Stimulated activated CD4-positive, alpha-beta T cell treated with anti-CD3 and anti-CD28 coated beads, Interleukin-15, amount 100 ng/mL, for 24 hours (primary cell): ENCODE measurements at regions not wholly inside any gene's neighbourhood (a gene's known extent, or its start where the extent isn't known, plus 50 kb on each side); places are given as distances from the start of the nearest gene placed in this dataset.
"Not testable (repeated sequence)": the region's sequence is repeated elsewhere in the genome, so short reads cannot be mapped to it uniquely, and the experiment has no call there.

Experiments used
- DNase-seq: peaks from one replicate; pipeline ENCODE4 v3.0.0-alpha.2; 2020

DNA sequence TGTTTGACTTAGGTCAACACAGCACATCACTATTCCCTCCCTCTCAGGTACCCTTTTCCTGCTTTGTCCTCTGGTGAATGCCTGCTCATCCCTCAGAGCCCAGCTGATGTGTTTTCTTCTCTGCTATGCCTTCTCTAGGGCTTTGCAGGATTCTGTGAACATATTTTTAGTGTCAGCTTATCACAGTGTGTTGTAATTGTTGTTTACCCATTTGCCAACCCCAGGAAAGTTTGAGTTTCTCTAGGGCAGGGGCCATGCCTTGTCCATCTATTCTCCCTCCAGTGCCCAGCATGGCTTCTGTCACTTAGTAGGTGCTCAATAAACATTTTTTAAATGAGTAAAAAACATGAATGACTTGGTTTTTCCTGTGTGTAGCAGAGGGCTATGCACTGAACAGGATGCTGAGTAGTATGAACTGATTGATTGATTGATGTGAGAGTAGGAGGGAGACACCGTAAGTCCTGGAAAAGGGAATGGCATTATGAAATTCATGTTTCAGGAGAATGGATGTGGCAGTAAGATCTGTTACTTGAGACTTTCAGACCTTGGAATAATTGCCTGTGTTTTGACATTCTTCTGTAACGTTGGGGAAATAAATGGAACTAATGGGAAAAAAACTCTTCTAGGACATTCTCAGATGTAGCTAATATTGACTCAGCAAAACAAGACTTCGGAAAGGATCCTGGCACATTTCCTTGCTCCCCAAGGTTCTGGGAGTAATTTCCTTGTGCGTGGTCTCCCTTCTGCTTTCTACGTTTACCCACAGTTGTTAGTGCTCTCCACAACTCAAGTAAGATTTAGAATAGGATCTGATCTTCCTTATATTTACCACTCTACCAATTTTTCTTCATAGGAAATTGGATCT, 267.3 kb upstream of the TBL1XR1 start:
- no peak for DNase-seq

GRCh38 chr3:177465257-177465642, 268.0 kb upstream of the TBL1XR1 start:
- DNase-seq = no peak

DNA sequence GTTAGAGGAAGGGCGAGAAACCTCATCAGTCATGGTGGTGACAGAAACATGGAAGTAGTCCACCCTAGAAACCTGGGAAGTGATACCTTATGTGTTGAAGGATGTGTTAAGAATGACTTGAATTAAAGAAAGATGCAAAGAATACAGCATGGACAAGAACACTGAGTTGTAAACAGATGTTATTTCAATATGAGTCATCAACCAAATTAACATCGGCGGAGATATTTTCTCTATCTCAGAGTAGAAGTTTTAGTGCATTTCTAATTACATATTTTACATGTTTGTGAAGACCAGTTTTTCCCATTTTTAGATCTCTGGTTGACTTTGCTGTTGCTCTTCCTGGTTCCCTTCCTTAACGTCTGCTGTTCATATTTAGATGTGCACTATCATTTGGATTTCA, 268.8 kb upstream of the TBL1XR1 start:
- DNase-seq = no peak

DNA sequence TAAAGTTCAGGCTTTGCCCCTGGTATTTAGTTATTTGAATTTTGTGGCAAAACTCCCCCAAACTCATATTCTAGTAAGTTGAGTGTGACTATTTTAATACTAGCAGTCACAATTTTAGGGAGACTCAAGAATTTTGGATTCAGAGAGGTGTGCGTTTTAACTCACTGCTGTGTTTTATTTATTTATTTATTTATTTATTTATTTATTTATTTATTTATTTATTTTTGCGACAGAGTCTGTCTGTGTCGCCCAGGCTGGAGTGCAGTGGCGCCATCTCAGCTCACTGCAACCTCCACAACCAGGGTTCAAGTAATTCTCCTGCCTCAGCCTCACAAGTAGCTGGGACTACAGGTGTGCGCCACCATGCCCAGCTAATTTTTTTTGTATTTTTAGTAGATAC, 269.3 kb upstream of the TBL1XR1 start:
- not testable (repeated sequence) for DNase-seq

DNA sequence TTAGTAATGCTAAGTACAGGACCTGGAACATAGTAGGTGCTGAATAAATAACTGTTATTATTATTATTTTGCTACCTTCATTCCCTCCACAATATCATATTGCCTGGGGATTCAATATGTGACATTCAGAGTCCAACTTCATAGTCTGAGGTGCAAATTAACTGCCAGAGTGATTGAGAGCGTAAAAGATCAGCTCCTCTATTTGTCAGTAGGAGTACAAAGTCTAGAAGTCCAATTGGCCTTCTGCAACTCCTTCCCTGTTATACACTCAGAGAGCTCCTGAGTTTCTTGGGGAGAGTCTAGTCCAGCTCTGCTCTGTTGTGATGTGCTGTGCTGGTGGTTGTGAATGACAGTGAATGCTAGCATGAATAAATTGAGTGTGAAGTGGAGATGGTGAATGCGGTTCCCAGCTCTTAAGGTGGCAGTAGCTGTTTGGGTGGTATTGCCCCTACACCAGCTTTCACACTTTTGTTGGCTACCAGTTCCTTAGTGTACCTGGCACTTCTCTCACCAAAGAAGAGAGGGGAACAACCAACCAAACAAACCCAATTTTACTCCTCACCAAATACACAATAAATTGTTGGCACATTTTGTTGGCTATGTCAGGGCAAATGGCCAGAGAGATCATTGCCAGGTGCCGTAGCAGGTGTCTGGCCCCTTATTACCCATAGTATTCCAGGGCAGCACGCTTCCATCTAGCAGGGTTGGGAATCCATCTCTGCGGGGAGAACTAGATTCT, 270.1 kb upstream of the TBL1XR1 start:
- DNase-seq = no peak

GRCh38 chr3:177468331-177468730, 271.0 kb upstream of the TBL1XR1 start:
- no peak for DNase-seq

DNA sequence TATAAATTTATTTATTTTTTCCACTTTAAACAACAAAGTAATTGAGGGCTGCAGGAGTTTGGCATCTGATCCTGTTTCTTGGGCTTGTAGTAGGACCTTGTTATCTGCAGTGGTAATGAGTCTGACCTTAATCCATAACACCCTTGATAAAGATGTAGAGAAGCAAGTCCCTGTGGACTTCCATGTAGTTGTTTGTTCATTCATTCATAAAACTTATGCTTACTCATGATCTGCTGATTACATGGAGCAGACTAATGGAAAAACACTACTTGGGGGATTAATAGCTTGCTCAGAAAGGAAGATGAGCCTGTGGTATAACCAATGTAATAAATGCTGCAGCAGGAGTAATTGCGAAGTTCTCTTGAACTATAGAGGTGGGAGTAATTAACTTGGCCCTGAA, 271.5 kb upstream of the TBL1XR1 start:
- no peak for DNase-seq

- no peak for DNase-seq
Observed at GRCh38 chr3:177469216-177469615, 271.9 kb upstream of the TBL1XR1 start.

GRCh38 chr3:177470197-177470941, 273.1 kb upstream of the TBL1XR1 start:
- no peak for DNase-seq

DNA sequence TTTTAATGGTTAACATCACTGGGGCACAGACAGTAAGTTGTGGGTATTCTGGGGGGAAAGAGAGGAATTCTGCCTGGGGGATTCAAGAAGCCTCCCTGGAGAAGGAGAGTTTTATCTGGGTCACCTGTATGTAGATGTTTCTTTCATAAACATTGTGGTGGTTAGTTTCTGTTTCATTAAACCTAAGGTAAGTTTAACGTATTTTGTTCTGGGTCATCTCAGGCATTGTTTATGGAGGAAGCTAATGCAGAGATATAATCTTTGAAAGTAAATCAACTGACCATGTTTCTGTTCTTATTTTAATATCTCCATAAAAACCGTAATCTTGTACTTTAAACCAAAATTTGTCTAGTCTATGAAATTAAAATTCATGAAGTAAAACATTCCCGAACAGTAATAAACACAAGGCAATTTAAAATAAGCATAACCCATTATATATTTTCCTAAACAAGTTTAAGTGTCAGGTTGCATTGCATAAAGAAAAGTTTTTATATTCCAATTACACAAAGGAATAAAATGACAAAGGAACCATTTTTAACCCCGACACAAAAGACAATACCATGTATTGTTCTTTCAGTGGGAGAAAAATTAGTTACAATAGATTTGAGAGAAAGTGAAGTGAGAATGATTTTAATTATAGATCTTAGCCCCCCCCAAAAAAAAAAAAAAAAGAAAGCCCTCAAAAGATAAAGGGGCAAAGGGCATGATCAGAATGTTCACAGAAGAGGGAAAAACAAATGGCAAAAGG, 274.6 kb upstream of the TBL1XR1 start:
- no peak for DNase-seq

DNA sequence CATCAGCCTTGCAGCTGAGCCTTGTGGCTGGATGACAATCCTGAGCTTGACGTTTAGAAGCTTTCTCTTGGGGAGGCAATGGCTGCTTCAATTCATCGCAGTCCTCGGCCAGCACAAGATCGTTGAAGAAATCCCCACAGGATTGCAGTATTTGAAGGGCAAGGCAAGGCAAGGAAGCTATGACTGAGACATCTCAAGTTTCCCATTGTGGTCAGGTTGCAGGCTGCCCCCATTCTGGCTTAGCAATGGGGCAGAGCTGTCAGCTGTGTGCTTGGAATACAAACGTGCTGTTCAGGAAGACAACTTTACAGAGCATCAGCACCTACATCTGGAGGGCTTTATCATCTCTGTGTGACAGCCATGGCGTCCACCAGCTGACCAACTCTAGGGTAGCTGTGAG, 275.9 kb upstream of the TBL1XR1 start:
- no peak for DNase-seq

DNA sequence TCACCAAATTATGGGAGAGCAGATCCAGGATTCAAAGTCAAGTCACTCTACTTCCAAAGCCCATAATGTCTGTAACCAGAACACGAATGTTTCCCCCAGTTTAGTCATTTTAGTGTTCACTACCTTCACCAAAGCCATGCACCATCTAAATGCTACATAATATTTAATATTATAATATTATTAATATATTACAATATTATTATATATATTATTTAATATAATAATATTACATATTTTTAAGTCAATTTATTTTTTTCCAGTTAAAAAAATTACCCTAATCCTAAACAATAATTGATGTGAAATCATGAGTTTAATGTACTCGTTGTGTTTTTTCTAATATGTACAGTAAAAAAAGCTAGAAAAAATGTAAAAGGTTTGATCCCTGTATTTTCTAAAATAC, 276.6 kb upstream of the TBL1XR1 start:
- DNase-seq = no peak

DNA sequence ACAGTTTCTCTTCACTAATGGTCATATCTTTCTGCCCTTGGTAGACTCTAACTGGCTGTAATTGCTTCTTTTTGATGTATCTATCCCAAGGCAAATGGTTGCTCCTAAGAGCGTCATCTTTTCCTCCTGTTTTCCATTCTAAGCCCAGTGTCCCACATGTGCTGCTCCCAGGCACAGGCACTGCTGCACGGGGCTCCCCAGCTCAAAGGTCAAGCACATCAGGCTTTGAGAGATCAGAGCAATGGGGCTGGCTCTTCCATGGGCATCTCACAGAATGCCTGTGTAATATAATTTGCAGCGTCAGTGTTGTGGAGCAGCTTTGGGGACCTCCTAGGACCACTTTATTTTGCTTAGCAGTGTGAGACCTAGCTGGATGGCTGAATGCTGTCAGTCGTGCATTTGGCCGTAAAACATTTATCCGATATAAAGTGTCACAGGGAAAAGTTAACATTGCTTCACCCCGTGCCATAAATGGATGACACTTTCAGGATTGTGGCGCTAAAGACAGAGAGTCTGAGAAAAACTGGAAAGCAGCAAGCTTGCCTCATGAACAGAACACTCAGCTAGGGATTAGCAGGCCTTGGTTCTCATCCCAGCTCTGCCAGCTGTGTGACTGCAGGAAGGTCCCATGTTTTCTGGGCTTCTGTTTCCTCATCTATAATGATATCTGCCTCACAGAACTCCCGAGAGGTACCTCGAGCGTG, 277.5 kb upstream of the TBL1XR1 start:
- DNase-seq = no peak

DNA sequence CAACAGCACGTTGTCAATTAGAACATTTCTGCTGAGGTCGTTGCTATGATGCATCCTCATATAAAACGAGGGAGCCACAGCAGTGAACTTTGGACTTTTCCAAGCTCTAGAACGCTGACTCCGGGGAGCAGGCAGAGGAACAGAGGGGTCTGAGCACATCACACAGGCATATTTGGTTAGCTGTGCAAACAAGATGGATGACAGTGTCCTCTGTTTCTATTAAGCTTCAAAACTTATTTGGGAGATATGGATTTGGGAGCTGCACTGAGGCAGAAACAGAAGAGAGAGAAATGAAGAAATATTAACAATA, 278.0 kb upstream of the TBL1XR1 start:
- no peak for DNase-seq

DNA sequence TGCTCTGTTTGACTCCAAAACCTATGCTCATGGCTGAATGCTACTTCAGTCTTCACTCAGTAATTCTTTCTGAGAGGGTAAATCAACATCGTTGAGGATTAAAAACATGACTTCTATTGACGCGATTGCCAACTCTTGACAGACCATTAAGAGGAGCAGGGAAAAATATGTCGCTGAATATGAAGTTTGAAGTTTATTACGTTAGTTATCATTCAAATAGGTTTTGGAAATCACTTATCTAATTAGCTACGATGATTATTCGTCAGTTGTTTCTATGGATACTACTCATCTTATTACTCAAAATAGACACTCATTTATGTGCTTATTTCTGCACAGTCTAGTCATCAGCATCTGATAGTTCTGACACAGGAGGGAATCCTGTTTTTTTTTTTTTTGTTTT, 279.2 kb upstream of the TBL1XR1 start:
- no peak for DNase-seq

- DNase-seq = no peak
Observed at GRCh38 chr3:177476921-177477435, 279.7 kb upstream of the TBL1XR1 start.

- DNase-seq = no peak
Observed at GRCh38 chr3:177478170-177478867, 281.0 kb upstream of the TBL1XR1 start.

DNA sequence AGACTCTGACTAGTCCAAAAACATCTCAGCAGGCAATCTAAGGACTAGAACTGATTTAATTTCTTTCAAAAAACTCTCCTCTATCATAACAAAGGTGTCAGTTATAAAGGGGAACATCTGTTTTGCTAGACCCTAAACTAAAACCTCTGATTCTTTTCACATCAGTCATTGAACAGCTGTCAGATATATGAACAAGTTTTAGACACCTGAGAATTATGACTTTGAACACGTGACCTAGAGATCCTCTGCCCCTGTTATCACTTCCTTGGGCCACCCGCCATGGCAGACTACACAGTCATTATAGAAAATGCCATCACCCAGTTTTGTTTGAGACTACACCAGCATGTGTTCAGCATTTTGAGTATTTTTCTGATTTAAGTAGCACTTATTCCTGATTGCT, 282.3 kb upstream of the TBL1XR1 start:
- DNase-seq = no peak

DNA sequence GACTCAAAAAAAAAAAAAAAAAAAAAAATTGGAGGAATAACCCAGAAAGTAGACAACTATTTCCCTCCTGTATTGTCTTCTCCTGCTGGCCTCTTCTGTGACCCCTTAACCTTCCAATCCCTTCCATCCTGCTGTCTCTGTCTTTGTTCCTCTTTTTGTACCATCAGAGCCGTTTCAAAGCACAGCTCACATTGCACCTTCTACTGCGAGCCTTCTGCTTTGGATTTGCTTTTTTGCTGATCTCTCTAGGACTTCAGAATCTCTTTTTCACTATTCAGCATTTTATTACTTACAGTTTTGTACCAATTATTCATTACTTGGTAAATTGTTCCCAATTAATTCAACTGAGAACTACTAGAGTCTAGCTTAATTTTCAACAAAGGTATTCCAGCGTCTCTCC, 284.0 kb upstream of the TBL1XR1 start:
- DNase-seq = no peak

DNA sequence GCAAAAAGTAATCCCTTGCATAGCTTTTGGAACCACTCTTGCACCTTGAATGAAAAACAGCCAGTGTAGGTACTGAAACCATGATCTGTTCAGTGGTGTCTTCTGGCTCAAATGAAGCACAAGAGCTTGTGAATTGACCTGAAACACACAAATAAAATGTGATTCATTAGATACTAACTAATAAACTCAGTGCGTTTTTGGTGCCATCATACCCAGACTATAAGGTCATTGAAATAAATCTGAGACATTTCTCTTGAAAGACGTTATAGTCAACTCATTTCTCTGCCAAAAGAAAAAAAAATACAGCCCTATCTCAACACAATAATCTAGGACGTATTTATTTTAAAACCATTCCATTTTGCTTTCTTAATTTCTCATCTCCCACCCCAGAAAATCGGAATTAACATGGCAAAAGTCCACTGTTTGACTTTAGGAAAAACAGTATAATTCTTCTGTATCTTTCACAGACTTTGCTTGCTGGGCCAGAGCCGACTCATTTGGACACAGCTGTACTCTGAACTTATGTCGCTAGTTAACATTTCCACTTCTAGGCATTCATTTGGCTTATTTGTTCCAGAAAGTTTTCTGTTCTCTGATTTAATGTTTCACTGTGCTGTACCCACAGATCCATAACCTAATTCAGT, 284.9 kb upstream of the TBL1XR1 start:
- no peak for DNase-seq
